Fibroblast of upper back skin (primary cell): ENCODE measurements at regions not wholly inside any gene's neighbourhood (a gene's known extent, or its start where the extent isn't known, plus 50 kb on each side); places are given as distances from the start of the nearest gene placed in this dataset.
"Not testable (repeated sequence)": the region's sequence is repeated elsewhere in the genome, so short reads cannot be mapped to it uniquely, and the experiment has no call there.

Experiments
- DNase-seq: peaks from one replicate; pipeline ENCODE4 v3.0.0-alpha.2; 2013

- DNase-seq, result peak; percentile 72
These were observed 108.7 kb upstream of the ITGB1 start for GRCh38 chr10:33066558-33067236.

GRCh38 chr10:33065111-33065510 is 107.1 kb upstream of the ITGB1 start:
- no peak for DNase-seq

DNA sequence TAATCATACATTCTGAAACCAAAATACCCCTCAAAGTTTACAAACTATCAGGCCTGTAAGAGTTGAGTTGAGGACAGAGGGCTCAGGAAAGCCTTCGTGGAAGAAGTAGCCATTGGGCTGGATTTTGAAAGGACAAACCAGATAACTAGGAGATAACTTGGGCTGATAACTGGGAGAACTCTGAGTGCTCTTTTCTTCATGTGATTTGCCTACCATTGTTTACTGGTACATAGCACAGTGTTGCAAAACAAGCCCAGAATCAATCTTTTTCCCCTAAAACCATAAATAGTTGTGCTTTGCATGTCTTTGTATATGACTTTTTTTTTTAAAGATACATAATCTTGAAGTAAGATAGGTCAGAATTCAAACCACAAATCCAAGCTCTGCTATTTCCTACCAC is 106.7 kb upstream of the ITGB1 start:
- DNase-seq, result no peak

- DNase-seq, result no peak
These were observed 99.6 kb upstream of the ITGB1 start for GRCh38 chr10:33057620-33058019.

- DNase-seq, result no peak
These were observed 99.0 kb upstream of the ITGB1 start for GRCh38 chr10:33056828-33057596.

- peak; percentile 79 for DNase-seq
These were observed 97.6 kb upstream of the ITGB1 start for GRCh38 chr10:33055625-33056024.

DNA sequence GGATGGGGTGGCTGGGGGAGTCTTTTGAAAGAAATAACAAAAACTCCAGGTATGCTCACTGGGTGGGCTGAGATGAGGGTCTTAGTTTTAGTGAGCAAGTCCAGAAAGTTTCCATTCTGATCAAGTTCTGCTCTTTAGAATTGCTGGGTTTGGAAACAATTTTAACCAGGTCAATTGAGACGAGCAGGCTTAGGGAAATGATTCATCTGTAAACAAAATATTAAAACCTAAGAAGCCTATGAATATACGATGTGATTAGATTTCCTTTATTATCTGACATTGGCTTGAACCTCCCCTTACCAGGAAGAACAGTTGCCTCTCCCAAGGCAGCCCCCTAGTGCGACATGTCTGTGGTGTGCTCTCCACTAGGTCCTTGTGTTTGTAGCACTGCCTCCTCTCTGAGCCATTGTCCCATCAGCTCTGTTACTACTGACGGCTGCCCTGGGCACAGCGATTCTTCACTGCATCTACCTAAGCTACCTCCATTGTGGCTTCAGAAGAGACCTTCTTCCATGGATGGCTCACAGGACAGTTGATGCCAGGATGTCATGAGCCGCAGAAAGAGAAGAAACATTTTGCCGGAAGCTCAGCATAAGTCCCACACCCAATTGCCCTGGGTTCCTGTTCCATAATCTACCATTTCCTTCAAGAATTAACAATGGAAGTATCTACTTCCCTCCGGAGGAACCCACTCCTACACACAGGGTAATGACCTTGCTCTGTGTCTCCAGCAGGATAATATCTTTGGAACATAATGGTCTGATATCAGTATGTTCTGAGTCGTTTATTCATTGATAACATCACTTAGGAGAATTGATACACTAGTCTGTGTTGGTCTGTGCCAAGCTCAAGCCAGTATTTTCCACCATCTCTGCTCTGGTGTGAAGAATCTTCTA is 95.1 kb upstream of the ITGB1 start:
- DNase-seq, result no peak

DNA sequence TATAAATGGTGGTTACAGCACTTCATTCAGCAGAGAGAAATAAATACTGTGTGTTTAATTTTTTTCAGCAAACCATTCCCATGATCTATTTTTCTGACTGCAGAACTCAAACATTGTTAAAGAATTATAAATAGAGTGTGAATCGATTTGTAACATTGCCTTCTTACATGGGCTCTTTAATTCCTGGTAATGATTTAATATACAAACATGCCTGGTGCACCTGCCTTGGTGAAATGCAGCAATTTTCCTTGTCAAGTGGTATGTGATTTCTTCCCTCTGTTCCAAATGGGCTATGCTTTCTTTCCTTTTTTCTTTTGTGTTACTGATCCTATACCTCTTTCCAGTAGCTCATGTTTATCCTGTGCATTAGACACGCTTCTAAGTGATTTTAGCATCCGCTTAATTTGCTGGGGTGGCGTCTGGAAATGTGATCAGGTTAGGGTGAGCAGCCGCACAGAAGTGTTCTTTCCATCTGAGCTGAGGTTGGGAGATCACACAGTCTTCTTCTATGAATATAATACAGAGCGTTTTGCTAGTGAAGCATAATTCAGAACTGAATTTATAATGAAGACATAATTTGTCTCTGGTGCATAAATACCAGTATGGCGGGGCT is 94.3 kb upstream of the ITGB1 start:
- no peak for DNase-seq

GRCh38 chr10:33049963-33050920 is 92.2 kb upstream of the ITGB1 start:
- DNase-seq, result not testable (repeated sequence)

- no peak for DNase-seq
These were observed 90.2 kb upstream of the ITGB1 start for GRCh38 chr10:33048223-33048622.

GRCh38 chr10:33047655-33048054 is 89.6 kb upstream of the ITGB1 start:
- DNase-seq, result peak; percentile 18

GRCh38 chr10:33046792-33047191 is 88.8 kb upstream of the ITGB1 start:
- no peak for DNase-seq

DNA sequence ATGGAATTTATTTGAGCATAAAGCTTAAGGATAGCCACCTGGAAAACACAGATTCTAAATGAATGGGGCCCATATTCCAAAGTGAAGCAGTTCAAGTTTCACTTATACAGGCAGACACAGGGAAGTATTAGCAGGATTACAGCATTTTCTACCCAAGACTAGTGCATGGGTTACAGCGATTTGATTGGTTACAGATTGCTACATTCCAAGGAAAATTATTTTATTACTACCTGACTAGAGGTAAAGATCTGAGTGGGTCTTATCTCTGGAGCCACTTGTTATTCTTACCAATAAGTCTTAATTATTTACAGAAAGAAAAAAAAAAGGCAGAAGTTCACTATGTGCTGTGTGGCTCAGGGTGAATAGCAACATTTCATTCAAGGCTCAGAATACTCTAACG is 87.4 kb upstream of the ITGB1 start:
- DNase-seq, result no peak

- no peak for DNase-seq
These were observed 84.5 kb upstream of the ITGB1 start for GRCh38 chr10:33042565-33042964.

DNA sequence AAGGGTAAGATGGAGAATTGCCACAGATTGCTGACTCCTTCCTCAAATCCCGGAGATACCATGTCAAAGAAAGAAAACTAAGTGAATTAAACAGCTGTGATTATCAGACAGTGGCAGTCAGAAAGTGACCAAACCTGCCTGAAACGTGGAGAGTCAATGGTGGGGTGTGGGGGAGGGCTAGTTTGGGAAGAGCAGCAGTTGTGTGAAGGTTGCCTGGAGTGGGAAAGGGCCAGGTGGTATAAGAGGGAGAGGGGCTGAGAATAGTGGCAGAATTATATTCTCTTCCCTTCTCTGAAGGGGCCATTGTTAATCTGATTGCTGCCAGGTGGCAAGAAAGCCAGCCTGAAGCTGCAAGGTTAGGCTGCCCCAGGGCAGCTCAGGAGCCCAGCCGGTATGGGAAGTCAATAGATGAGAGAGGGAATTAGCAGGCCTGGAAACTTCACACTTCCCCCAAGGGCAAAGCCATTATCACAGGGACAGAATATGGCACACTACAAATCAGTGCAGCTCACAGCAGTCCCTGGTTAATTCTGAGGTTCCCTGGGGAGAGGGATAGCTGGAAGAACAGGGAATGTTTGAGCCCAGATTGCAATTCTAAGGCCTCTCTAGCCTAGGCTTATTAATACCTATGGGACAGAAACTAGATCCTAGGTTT is 83.9 kb upstream of the ITGB1 start:
- DNase-seq, result no peak

- no peak for DNase-seq
These were observed 82.4 kb upstream of the ITGB1 start for GRCh38 chr10:33040436-33040835.

GRCh38 chr10:33039181-33039580 is 81.2 kb upstream of the ITGB1 start:
- no peak for DNase-seq

GRCh38 chr10:33038672-33039071 is 80.6 kb upstream of the ITGB1 start:
- no peak for DNase-seq

DNA sequence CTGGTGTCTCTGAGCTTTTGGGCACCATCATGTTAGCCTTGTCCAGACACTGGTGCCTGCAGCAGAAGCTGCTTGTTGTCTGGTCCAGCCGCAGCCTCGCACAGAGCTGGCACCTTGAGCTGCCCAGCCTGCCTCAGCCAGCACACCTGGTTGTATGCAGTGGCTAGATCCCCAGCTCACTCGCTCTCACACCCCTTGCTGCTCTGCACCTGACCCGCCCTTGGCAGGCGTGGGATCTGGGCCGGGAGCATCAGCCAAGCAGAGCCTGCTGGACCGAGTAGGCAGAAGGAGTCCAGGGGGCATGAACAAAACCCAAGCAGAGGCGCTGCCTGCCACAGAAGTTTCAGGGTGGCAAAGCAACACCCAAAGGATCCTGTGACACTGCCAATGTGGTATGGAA is 79.7 kb upstream of the ITGB1 start:
- no peak for DNase-seq

DNA sequence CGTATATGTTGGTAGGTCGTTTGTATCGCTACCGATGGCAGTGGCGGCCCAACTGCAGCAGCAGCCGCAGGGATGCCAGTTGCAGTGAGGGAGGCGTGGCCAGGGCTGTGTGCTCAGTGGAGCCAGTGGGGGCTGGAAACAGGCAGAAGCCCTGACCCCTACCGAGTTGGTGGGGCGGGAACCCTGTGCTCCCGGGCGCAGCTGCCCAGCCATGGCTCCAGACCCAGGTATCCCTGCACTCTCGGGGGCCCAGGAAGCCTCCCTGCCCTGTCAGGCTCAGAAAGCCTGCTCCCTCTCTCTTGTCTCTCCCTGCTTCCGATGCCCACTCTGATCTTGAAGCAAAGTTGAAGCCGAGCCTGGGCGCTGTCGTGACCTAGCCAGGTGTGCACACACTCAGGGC is 78.6 kb upstream of the ITGB1 start:
- DNase-seq, result no peak

GRCh38 chr10:33035411-33035810 is 77.4 kb upstream of the ITGB1 start:
- no peak for DNase-seq
